Fibroblast of lung (primary cell): ENCODE measurements at regions not wholly inside any gene's neighbourhood (a gene's known extent, or its start where the extent isn't known, plus 50 kb on each side); places are given as distances from the start of the nearest gene placed in this dataset.

Source experiments
- DNase-seq, 2 donors: peaks; one replicate each; pipeline versions ENCODE4 v3.0.0 to v3.0.0-alpha.2; 2010; ENCODE audit warnings: low read depth in 2 of 2
- H2AFZ ChIP-seq: 2 replicates; pipeline ENCODE4 v1.5.1; 2012; ENCODE audit warnings: low read length, control low read depth, inconsistent platforms
- H3K27ac ChIP-seq: 2 replicates; pipeline ENCODE4 v1.5.1; 2011; ENCODE audit warnings: low read length, control low read depth; ENCODE audit not compliant: insufficient read depth
- H3K27me3 ChIP-seq: 2 replicates; pipeline ENCODE4 v1.5.1; 2011; ENCODE audit warnings: mild to moderate bottlenecking, low read length; ENCODE audit not compliant: control insufficient read depth, insufficient read depth
- H3K36me3 ChIP-seq: 2 replicates; pipeline ENCODE4 v1.5.1; 2011; ENCODE audit warnings: low read length; ENCODE audit not compliant: control insufficient read depth, insufficient read depth
- H3K4me1 ChIP-seq: 2 replicates; pipeline ENCODE4 v1.5.1; 2011; ENCODE audit warnings: low read length; ENCODE audit not compliant: control insufficient read depth, insufficient read depth; ENCODE audit errors: extremely low read depth
- H3K4me2 ChIP-seq: 2 replicates; pipeline ENCODE4 v1.5.1; 2011; ENCODE audit warnings: low read length, control low read depth; ENCODE audit not compliant: insufficient read depth; ENCODE audit errors: extremely low read depth
- H3K4me3 ChIP-seq, 4 experiments: fragments of 200-600 bp in 1 of 4; sonication (generic) in 1 of 4; replicated peaks in 1 of 4; 2 replicates each; pipeline ENCODE4 v1.5.1; 2011 to 2016; ENCODE audit warnings: low read length in 4 of 4, low read depth in 3 of 4, mild to moderate bottlenecking in 3 of 4, control low read depth in 2 of 4, inconsistent platforms in 1 of 4, mixed read lengths in 1 of 4; ENCODE audit not compliant: insufficient read depth in 1 of 4; ENCODE audit errors: control extremely low read depth in 1 of 4
- H3K79me2 ChIP-seq: 2 replicates; pipeline ENCODE4 v1.5.1; 2012; ENCODE audit warnings: mild to moderate bottlenecking, low read length, inconsistent platforms; ENCODE audit not compliant: control insufficient read depth, insufficient read depth
- H3K9ac ChIP-seq: 2 replicates; pipeline ENCODE4 v1.5.1; 2011; ENCODE audit warnings: mild to moderate bottlenecking, low read length, control low read depth; ENCODE audit not compliant: insufficient read depth
- H3K9me3 ChIP-seq: 2 replicates; pipeline ENCODE4 v1.5.1; 2012; ENCODE audit warnings: low read depth, low read length; ENCODE audit not compliant: control insufficient read depth, insufficient read depth
- H4K20me1 ChIP-seq: 2 replicates; pipeline ENCODE4 v1.5.1; 2011; ENCODE audit warnings: low read length; ENCODE audit not compliant: control insufficient read depth, insufficient read depth; ENCODE audit errors: extremely low read depth
- EZH2 ChIP-seq: IDR thresholded peaks from 2 replicates; pipeline ENCODE4 v1.5.1; 2012; ENCODE audit warnings: low read length, control low read depth, mild to moderate bottlenecking; ENCODE audit errors: missing control alignments
- TF ChIP-seq, protein P1 (sequence below), 2 donors: IDR thresholded peaks in 1 of 2; conservative IDR thresholded peaks in 1 of 2; 1 replicate in 1 of 2; 2 replicates in 1 of 2; pipeline ENCODE4 v1.5.1; 2011 to 2012; ENCODE audit warnings: low read length in 2 of 2, control low read depth in 1 of 2, inconsistent platforms in 1 of 2, low read depth in 1 of 2, mild to moderate bottlenecking in 1 of 2

DNA sequence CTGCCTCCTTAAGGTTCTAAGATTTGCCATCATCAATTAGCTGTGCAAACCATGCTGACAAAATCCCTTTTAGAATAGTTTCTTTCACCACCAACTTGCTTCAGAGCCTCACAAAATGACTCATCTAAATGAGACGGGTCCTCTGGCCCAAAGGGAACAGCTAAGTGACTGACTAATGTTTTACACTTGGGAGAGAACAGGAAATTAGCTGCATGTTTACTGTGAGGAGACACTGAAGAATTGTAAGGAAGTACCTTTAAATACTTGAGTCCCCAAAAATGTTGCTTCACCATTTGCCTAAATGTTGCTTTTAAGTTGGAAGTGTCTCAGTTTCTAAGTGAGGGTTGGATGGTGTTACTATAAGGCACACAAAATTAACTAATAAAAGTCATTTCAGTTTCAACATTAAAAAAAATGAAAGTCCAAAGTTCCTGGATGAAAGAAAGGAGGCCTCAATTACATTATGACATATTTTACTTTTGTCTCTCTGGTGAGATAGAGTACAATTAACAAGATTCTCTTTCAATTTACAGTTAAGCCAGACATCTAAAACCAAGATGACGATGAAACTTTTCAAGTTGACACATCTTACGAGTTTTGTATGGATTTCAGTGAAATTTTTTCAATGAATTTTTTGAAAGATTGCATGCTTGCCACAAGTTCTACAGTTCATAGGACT, 229.1 kb upstream of the FN1 start:
- no peaks in the 10 kb centered on the region for H4K20me1 ChIP-seq
- H3K79me2 ChIP-seq, result no peaks in the 10 kb centered on the region
- no peaks in the 10 kb centered on the region for H3K9me3 ChIP-seq
- H3K4me2 ChIP-seq, result no peak overlapping the region
- no peak overlapping the region for H3K4me3 ChIP-seq
- no peak overlapping the region for H2AFZ ChIP-seq
- no peaks in the 10 kb centered on the region for H3K27me3 ChIP-seq
- H3K36me3 ChIP-seq, result no peaks in the 10 kb centered on the region
- H3K9ac ChIP-seq, result no peak overlapping the region
- H3K27ac ChIP-seq, result peak overlapping the region; percentile 21
- peak; percentile 91 to 98 for DNase-seq
- TF ChIP-seq, protein P1, sequence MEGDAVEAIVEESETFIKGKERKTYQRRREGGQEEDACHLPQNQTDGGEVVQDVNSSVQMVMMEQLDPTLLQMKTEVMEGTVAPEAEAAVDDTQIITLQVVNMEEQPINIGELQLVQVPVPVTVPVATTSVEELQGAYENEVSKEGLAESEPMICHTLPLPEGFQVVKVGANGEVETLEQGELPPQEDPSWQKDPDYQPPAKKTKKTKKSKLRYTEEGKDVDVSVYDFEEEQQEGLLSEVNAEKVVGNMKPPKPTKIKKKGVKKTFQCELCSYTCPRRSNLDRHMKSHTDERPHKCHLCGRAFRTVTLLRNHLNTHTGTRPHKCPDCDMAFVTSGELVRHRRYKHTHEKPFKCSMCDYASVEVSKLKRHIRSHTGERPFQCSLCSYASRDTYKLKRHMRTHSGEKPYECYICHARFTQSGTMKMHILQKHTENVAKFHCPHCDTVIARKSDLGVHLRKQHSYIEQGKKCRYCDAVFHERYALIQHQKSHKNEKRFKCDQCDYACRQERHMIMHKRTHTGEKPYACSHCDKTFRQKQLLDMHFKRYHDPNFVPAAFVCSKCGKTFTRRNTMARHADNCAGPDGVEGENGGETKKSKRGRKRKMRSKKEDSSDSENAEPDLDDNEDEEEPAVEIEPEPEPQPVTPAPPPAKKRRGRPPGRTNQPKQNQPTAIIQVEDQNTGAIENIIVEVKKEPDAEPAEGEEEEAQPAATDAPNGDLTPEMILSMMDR (conservative IDR thresholded peaks at IDR 0.05 in 1 of 2, IDR thresholded peaks at IDR 0.05 in 1 of 2; ENCODE audit: low read depth in 1 of 2, low read length in 2 of 2), result no peak
- TF ChIP-seq EZH2, result no peak
- peaks cover 9% of the 10 kb centered on the region for H3K4me1 ChIP-seq

DNA sequence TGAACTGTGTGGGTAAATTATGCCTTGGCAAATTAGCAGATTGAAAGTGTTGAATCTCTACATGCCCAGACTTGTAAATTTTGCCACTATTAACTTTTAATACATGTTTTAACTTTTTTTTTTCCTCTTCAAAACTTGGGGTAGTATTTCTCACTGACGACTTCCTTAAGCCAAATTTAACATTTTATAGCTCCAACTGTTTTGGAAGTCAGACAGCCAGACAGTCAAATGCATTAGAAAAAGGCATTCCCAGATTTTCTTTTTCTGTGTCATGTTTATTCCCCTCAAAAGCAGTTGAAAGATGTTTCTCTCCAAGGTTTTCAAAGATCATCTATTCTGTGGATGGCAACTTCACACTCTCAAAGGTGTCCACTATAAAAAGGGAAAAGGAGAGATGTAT, 226.8 kb upstream of the FN1 start:
- no peak overlapping the region for H3K4me2 ChIP-seq
- H2AFZ ChIP-seq, result no peak overlapping the region
- no peak overlapping the region for H3K27ac ChIP-seq
- H4K20me1 ChIP-seq, result no peaks in the 10 kb centered on the region
- no peaks in the 10 kb centered on the region for H3K9me3 ChIP-seq
- H3K4me3 ChIP-seq, result no peak overlapping the region
- H3K27me3 ChIP-seq, result no peaks in the 10 kb centered on the region
- TF ChIP-seq, protein P1 (conservative IDR thresholded peaks at IDR 0.05 in 1 of 2, IDR thresholded peaks at IDR 0.05 in 1 of 2; ENCODE audit: low read depth in 1 of 2, low read length in 2 of 2), result no peak
- TF ChIP-seq EZH2, result no peak
- peaks cover 16% of the 10 kb centered on the region for H3K4me1 ChIP-seq
- DNase-seq, result no peak
- no peaks in the 10 kb centered on the region for H3K79me2 ChIP-seq
- no peaks in the 10 kb centered on the region for H3K36me3 ChIP-seq
- H3K9ac ChIP-seq, result no peak overlapping the region

DNA sequence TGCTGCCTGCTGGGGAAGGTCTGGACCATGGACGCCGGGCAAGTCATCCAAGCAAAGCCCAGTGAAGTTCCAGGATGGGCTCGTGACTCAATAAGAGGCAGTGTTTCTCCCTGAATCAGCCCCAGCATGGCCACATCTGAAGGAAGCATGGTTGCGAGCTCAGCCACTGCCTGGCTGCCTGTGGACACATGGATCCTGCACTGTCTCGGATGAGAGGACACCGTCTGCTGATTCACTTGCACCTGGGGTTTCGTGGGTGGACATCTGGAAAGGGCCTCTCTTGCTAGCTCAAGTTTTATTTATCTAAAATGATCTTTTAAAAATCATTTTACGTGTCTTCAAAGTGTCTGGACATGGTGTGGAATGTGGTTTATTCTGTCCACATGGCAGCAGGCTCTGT, 224.8 kb upstream of the FN1 start:
- H2AFZ ChIP-seq, result peak overlapping the region; percentile 13
- peak overlapping the region; percentile 63 for H3K27ac ChIP-seq
- no peak overlapping the region for H3K9ac ChIP-seq
- TF ChIP-seq EZH2, result no peak
- TF ChIP-seq, protein P1 (conservative IDR thresholded peaks at IDR 0.05 in 1 of 2, IDR thresholded peaks at IDR 0.05 in 1 of 2; ENCODE audit: low read depth in 1 of 2, low read length in 2 of 2), result no peak
- no peaks in the 10 kb centered on the region for H4K20me1 ChIP-seq
- H3K79me2 ChIP-seq, result no peaks in the 10 kb centered on the region
- H3K4me3 ChIP-seq, result no peak overlapping the region
- no peaks in the 10 kb centered on the region for H3K36me3 ChIP-seq
- H3K27me3 ChIP-seq, result no peaks in the 10 kb centered on the region
- H3K9me3 ChIP-seq, result no peaks in the 10 kb centered on the region
- DNase-seq, result peak; percentile 47 to 98
- peaks cover 16% of the 10 kb centered on the region for H3K4me1 ChIP-seq
- no peak overlapping the region for H3K4me2 ChIP-seq
